Esophagus squamous epithelium (tissue), 5 donors: ENCODE measurements at regions not wholly inside any gene's neighbourhood (a gene's known extent, or its start where the extent isn't known, plus 50 kb on each side); places are given as distances from the start of the nearest gene placed in this dataset.

Source experiments
- DNase-seq: peaks from one replicate; lab custom pipeline; 2025; lab: John Stamatoyannopoulos, UW
- H3K27ac ChIP-seq, 4 donors: fragments of 200-600 bp; sonication (generic); one replicate each; pipeline ENCODE4 v1.5.1; 2016 to 2019; ENCODE audit warnings: mild to moderate bottlenecking in 1 of 4
- H3K27me3 ChIP-seq, 4 donors: fragments of 200-600 bp; sonication (generic); 1 replicate in 3 of 4; 2 replicates in 1 of 4; pipeline versions ENCODE4 v1.5.1 to v1.6.0; 2017 to 2021; ENCODE audit warnings: antibody characterized with exemption in 1 of 4
- H3K36me3 ChIP-seq, 3 donors: fragments of 200-600 bp; sonication (generic); one replicate each; pipeline ENCODE4 v1.5.1; 2016 to 2019
- H3K4me1 ChIP-seq, 3 donors: fragments of 200-600 bp; sonication (generic); one replicate each; pipeline ENCODE4 v1.5.1; 2017 to 2019
- H3K4me3 ChIP-seq, 4 donors: fragments of 200-600 bp; sonication (generic); 1 replicate in 3 of 4; 2 replicates in 1 of 4; pipeline ENCODE4 v1.5.1; 2016 to 2019; ENCODE audit warnings: mild to moderate bottlenecking in 2 of 4, moderate library complexity in 1 of 4
- H3K9me3 ChIP-seq, 3 donors: fragments of 200-600 bp; sonication (generic); one replicate each; pipeline ENCODE4 v1.5.1; 2016 to 2019
- CTCF ChIP-seq, 6 experiments: fragments of 450-650 bp in 4 of 6; fragments of 200-600 bp in 2 of 6; sonication (generic) in 2 of 6; IDR thresholded peaks; one replicate each; pipeline ENCODE4 v1.5.1; 2016 to 2019; ENCODE audit warnings: antibody characterized with exemption in 6 of 6, mild to moderate bottlenecking in 4 of 6, moderate library complexity in 4 of 6
- POLR2A ChIP-seq, 4 donors: fragments of 450-650 bp; IDR thresholded peaks; one replicate each; pipeline ENCODE4 v1.6.1; 2017; ENCODE audit warnings: antibody characterized with exemption in 4 of 4, mild to moderate bottlenecking in 4 of 4, moderate library complexity in 3 of 4
- WGBS, 2 donors: methylation state at CpG; one replicate each; pipeline ENCODE4 v1.1.5; 2018; 5-methylcytosine and 5-hydroxymethylcytosine counted together
- intact Hi-C: fragments of 100-400 bp; cut with DNase I; formaldehyde crosslinking; loops from one replicate; pipeline ENCODE4 v1.15.0; 2022
- donor health status: DM: yes; HTN: yes; CAD: no.

GRCh38 chr4:31417040-31417439 lies 696.9 kb downstream of the PCDH7 start:
- no peak overlapping the region for H3K4me3 ChIP-seq
- 69 to 76% methylated on average over 3 of the region's 3 CpGs for WGBS, 2 donors
- no peaks in the 10 kb centered on the region for H3K4me1 ChIP-seq
- H3K27me3 ChIP-seq: no peaks in the 10 kb centered on the region
- H3K36me3 ChIP-seq: no peaks in the 10 kb centered on the region
- intact Hi-C loops: no loop called here
- TF ChIP-seq CTCF (IDR thresholded peaks at IDR 0.05) (no peak), POLR2A (IDR thresholded peaks at IDR 0.05) (no peak)
- H3K27ac ChIP-seq: no peak overlapping the region
- no peak for DNase-seq
- no peaks in the 10 kb centered on the region for H3K9me3 ChIP-seq

GRCh38 chr4:31422006-31422405 lies 701.8 kb downstream of the PCDH7 start:
- 70 to 83% methylated on average over 2 of the region's 2 CpGs for WGBS, 2 donors
- intact Hi-C loops: no loop called here

GRCh38 chr4:31427691-31428090 lies 707.5 kb downstream of the PCDH7 start:
- Histone ChIP-seq H3K27ac (no peak overlapping the region), H3K4me3 (no peak overlapping the region), H3K27me3 (no peaks in the 10 kb centered on the region), H3K9me3 (no peaks in the 10 kb centered on the region), H3K36me3 (no peaks in the 10 kb centered on the region), H3K4me1 (no peaks in the 10 kb centered on the region)
- no peak for DNase-seq
- TF ChIP-seq POLR2A (IDR thresholded peaks at IDR 0.05) (no peak), CTCF (IDR thresholded peaks at IDR 0.05) (no peak)
- 48 to 74% methylated on average over 3 of the region's 3 CpGs for WGBS, 2 donors
- intact Hi-C loops: no loop called here

More at GRCh38 chr4:31422006-31422405, 701.8 kb downstream of the PCDH7 start:
- Histone ChIP-seq H3K4me1 (no peaks in the 10 kb centered on the region), H3K27ac (no peak overlapping the region), H3K4me3 (no peak overlapping the region), H3K9me3 (no peaks in the 10 kb centered on the region), H3K36me3 (no peaks in the 10 kb centered on the region), H3K27me3 (no peaks in the 10 kb centered on the region)
- no peak for DNase-seq
- TF ChIP-seq POLR2A (IDR thresholded peaks at IDR 0.05): no peak
- no peak for TF ChIP-seq CTCF (IDR thresholded peaks at IDR 0.05)

- TF ChIP-seq POLR2A (IDR thresholded peaks at IDR 0.05) (no peak), CTCF (IDR thresholded peaks at IDR 0.05) (no peak)
- intact Hi-C loops: no loop called here
- 86 to 88% methylated on average over 11 of the region's 11 CpGs for WGBS, 2 donors
Observed at GRCh38 chr4:31442236-31442635, 722.1 kb downstream of the PCDH7 start.

GRCh38 chr4:31445526-31445925 lies 725.4 kb downstream of the PCDH7 start:
- Histone ChIP-seq H3K4me1 (no peaks in the 10 kb centered on the region), H3K27ac (no peak overlapping the region), H3K27me3 (no peaks in the 10 kb centered on the region), H3K9me3 (no peaks in the 10 kb centered on the region), H3K4me3 (no peak overlapping the region), H3K36me3 (no peaks in the 10 kb centered on the region)
- 86 to 90% methylated on average over 3 of the region's 3 CpGs for WGBS, 2 donors
- DNase-seq: no peak
- intact Hi-C loops: no loop called here
- TF ChIP-seq POLR2A (IDR thresholded peaks at IDR 0.05) (no peak), CTCF (IDR thresholded peaks at IDR 0.05) (no peak)

More at GRCh38 chr4:31442236-31442635, 722.1 kb downstream of the PCDH7 start:
- DNase-seq: no peak
- Histone ChIP-seq H3K27ac (no peak overlapping the region), H3K36me3 (no peaks in the 10 kb centered on the region), H3K9me3 (no peaks in the 10 kb centered on the region), H3K4me1 (no peaks in the 10 kb centered on the region), H3K27me3 (no peaks in the 10 kb centered on the region), H3K4me3 (no peak overlapping the region)
